ENCODE measurements at regions not wholly inside any gene's neighbourhood (a gene's known extent, or its start where the extent isn't known, plus 50 kb on each side); places are given as distances from the start of the nearest gene placed in this dataset.

- no peak for TF ChIP-seq CTCF (IDR thresholded peaks at IDR 0.05; ENCODE audit: low read depth, low read length, poor library complexity, severe bottlenecking)
- TF ChIP-seq EZH2phosphoT487 (IDR thresholded peaks at IDR 0.05; ENCODE audit: borderline replicate concordance, low read length): no peak
Measured at GRCh38 chr15:70385052-70385451, 287.3 kb upstream of the TLE3 start.
